ENCODE measurements at regions not wholly inside any gene's neighbourhood (a gene's known extent, or its start where the extent isn't known, plus 50 kb on each side); places are given as distances from the start of the nearest gene placed in this dataset.
"Not testable (repeated sequence)": the region's sequence is repeated elsewhere in the genome, so short reads cannot be mapped to it uniquely, and the experiment has no call there.

GRCh38 chr2:75432761-75433361, 127.9 kb downstream of the EVA1A start:
- Histone ChIP-seq H3K4me1 (ENCODE audit: insufficient read depth, low read length) (no peaks in the 10 kb centered on the region), H3K9me3 (ENCODE audit: low read depth, low read length) (no peaks in the 10 kb centered on the region), H3K27me3 (ENCODE audit: insufficient read depth, low read length) (no peaks in the 10 kb centered on the region), H3K4me3 (ENCODE audit: low read length) (no peak overlapping the region)

- no peaks in the 10 kb centered on the region for H3K9me3 ChIP-seq (ENCODE audit: low read depth, low read length)
- no peaks in the 10 kb centered on the region for H3K4me1 ChIP-seq (ENCODE audit: insufficient read depth, low read length)
- no peaks in the 10 kb centered on the region for H3K27me3 ChIP-seq (ENCODE audit: insufficient read depth, low read length)
- H3K4me3 ChIP-seq (ENCODE audit: low read length), result no peak overlapping the region
Measured at GRCh38 chr2:75431763-75432162, 129.0 kb downstream of the EVA1A start.

GRCh38 chr2:75431276-75431675, 129.5 kb downstream of the EVA1A start:
- Histone ChIP-seq H3K4me1 (ENCODE audit: insufficient read depth, low read length) (no peaks in the 10 kb centered on the region), H3K4me3 (ENCODE audit: low read length) (no peak overlapping the region), H3K9me3 (ENCODE audit: low read depth, low read length) (no peaks in the 10 kb centered on the region), H3K27me3 (ENCODE audit: insufficient read depth, low read length) (no peaks in the 10 kb centered on the region)

- not testable (repeated sequence) for H3K4me1 ChIP-seq (ENCODE audit: insufficient read depth, low read length); H3K9me3 ChIP-seq (ENCODE audit: low read depth, low read length); H3K4me3 ChIP-seq (ENCODE audit: low read length); H3K27me3 ChIP-seq (ENCODE audit: insufficient read depth, low read length)
Measured at GRCh38 chr2:75430449-75430848, 130.3 kb downstream of the EVA1A start.

GRCh38 chr2:75428646-75429443, 131.9 kb downstream of the EVA1A start:
- Histone ChIP-seq H3K4me1 (ENCODE audit: insufficient read depth, low read length) (no peaks in the 10 kb centered on the region), H3K4me3 (ENCODE audit: low read length) (no peak overlapping the region), H3K27me3 (ENCODE audit: insufficient read depth, low read length) (no peaks in the 10 kb centered on the region), H3K9me3 (ENCODE audit: low read depth, low read length) (no peaks in the 10 kb centered on the region)

GRCh38 chr2:75428060-75428459, 132.7 kb downstream of the EVA1A start:
- Histone ChIP-seq H3K27me3 (ENCODE audit: insufficient read depth, low read length) (no peaks in the 10 kb centered on the region), H3K4me3 (ENCODE audit: low read length) (no peak overlapping the region), H3K4me1 (ENCODE audit: insufficient read depth, low read length) (no peaks in the 10 kb centered on the region), H3K9me3 (ENCODE audit: low read depth, low read length) (no peaks in the 10 kb centered on the region)

- Histone ChIP-seq H3K27me3 (ENCODE audit: insufficient read depth, low read length) (peaks cover 8% of the 10 kb centered on the region), H3K9me3 (ENCODE audit: low read depth, low read length) (no peaks in the 10 kb centered on the region), H3K4me3 (ENCODE audit: low read length) (no peak overlapping the region), H3K4me1 (ENCODE audit: insufficient read depth, low read length) (no peaks in the 10 kb centered on the region)
Measured at GRCh38 chr2:75424936-75425619, 135.7 kb downstream of the EVA1A start.

- Histone ChIP-seq H3K27me3 (ENCODE audit: insufficient read depth, low read length) (peaks cover 8% of the 10 kb centered on the region), H3K9me3 (ENCODE audit: low read depth, low read length) (no peaks in the 10 kb centered on the region), H3K4me1 (ENCODE audit: insufficient read depth, low read length) (no peaks in the 10 kb centered on the region), H3K4me3 (ENCODE audit: low read length) (no peak overlapping the region)
Measured at GRCh38 chr2:75421986-75422385, 138.8 kb downstream of the EVA1A start.

GRCh38 chr2:75416420-75417342, 144.1 kb downstream of the EVA1A start:
- Histone ChIP-seq H3K4me3 (ENCODE audit: low read length) (peak overlapping the region; percentile 21), H3K27me3 (ENCODE audit: insufficient read depth, low read length) (peaks cover 5% of the 10 kb centered on the region), H3K9me3 (ENCODE audit: low read depth, low read length) (no peaks in the 10 kb centered on the region), H3K4me1 (ENCODE audit: insufficient read depth, low read length) (no peaks in the 10 kb centered on the region)

GRCh38 chr2:75415731-75416130, 145.0 kb downstream of the EVA1A start:
- H3K4me1 ChIP-seq (ENCODE audit: insufficient read depth, low read length), result no peaks in the 10 kb centered on the region
- H3K9me3 ChIP-seq (ENCODE audit: low read depth, low read length), result peaks cover 2% of the 10 kb centered on the region
- H3K4me3 ChIP-seq (ENCODE audit: low read length), result no peak overlapping the region
- peaks cover 3% of the 10 kb centered on the region for H3K27me3 ChIP-seq (ENCODE audit: insufficient read depth, low read length)

GRCh38 chr2:75415111-75415626, 145.6 kb downstream of the EVA1A start:
- Histone ChIP-seq H3K4me1 (ENCODE audit: insufficient read depth, low read length) (no peaks in the 10 kb centered on the region), H3K4me3 (ENCODE audit: low read length) (no peak overlapping the region), H3K9me3 (ENCODE audit: low read depth, low read length) (peaks cover 6% of the 10 kb centered on the region), H3K27me3 (ENCODE audit: insufficient read depth, low read length) (no peaks in the 10 kb centered on the region)

GRCh38 chr2:75411574-75411973, 149.2 kb downstream of the EVA1A start:
- Histone ChIP-seq H3K9me3 (ENCODE audit: low read depth, low read length) (peaks cover 6% of the 10 kb centered on the region), H3K27me3 (ENCODE audit: insufficient read depth, low read length) (no peaks in the 10 kb centered on the region), H3K4me1 (ENCODE audit: insufficient read depth, low read length) (no peaks in the 10 kb centered on the region), H3K4me3 (ENCODE audit: low read length) (no peak overlapping the region)

- peaks cover under 1% of the 10 kb centered on the region for H3K27me3 ChIP-seq (ENCODE audit: insufficient read depth, low read length)
- peaks cover 6% of the 10 kb centered on the region for H3K9me3 ChIP-seq (ENCODE audit: low read depth, low read length)
Measured at GRCh38 chr2:75410702-75411101, 150.0 kb downstream of the EVA1A start.

GRCh38 chr2:75408771-75409170, 152.0 kb downstream of the EVA1A start:
- peaks cover 3% of the 10 kb centered on the region for H3K27me3 ChIP-seq (ENCODE audit: insufficient read depth, low read length)
- peaks cover 6% of the 10 kb centered on the region for H3K9me3 ChIP-seq (ENCODE audit: low read depth, low read length)
- H3K4me3 ChIP-seq (ENCODE audit: low read length), result no peak overlapping the region
- no peaks in the 10 kb centered on the region for H3K4me1 ChIP-seq (ENCODE audit: insufficient read depth, low read length)

More at GRCh38 chr2:75410702-75411101, 150.0 kb downstream of the EVA1A start:
- H3K4me3 ChIP-seq (ENCODE audit: low read length), result no peak overlapping the region
- H3K4me1 ChIP-seq (ENCODE audit: insufficient read depth, low read length), result no peaks in the 10 kb centered on the region
